ENCODE measurements at regions not wholly inside any gene's neighbourhood (a gene's known extent, or its start where the extent isn't known, plus 50 kb on each side); places are given as distances from the start of the nearest gene placed in this dataset.

- H3K4me3 Mint-ChIP-seq = no peak overlapping the region
- peak overlapping the region; percentile 59 for H3K27ac Mint-ChIP-seq
- H3K27me3 Mint-ChIP-seq (ENCODE audit: low read depth) = no peaks in the 10 kb centered on the region
- DNase-seq (ENCODE audit: low spot score in 2 of 2, unreplicated experiment in 2 of 2) = no peak
- H3K4me1 Mint-ChIP-seq = peaks cover 58% of the 10 kb centered on the region
- H3K36me3 Mint-ChIP-seq = peaks cover 13% of the 10 kb centered on the region
- TF ChIP-seq CTCF (IDR thresholded peaks at IDR 0.05; ENCODE audit: unreplicated experiment) = no peak
- peaks cover 6% of the 10 kb centered on the region for H3K9me3 Mint-ChIP-seq
These were observed 842.2 kb downstream of the USP25 start for GRCh38 chr21:16572032-16572431.

GRCh38 chr21:16573578-16573977, 843.8 kb downstream of the USP25 start:
- H3K4me3 Mint-ChIP-seq = no peak overlapping the region
- H3K9me3 Mint-ChIP-seq = peaks cover 6% of the 10 kb centered on the region
- peak overlapping the region; percentile 70 for H3K27ac Mint-ChIP-seq
- TF ChIP-seq CTCF (IDR thresholded peaks at IDR 0.05; ENCODE audit: unreplicated experiment) = no peak
- peaks cover 50% of the 10 kb centered on the region for H3K4me1 Mint-ChIP-seq
- H3K27me3 Mint-ChIP-seq (ENCODE audit: low read depth) = no peaks in the 10 kb centered on the region
- H3K36me3 Mint-ChIP-seq = peaks cover 13% of the 10 kb centered on the region
- DNase-seq (ENCODE audit: low spot score in 2 of 2, unreplicated experiment in 2 of 2) = no peak

- no peak for TF ChIP-seq CTCF (IDR thresholded peaks at IDR 0.05; ENCODE audit: unreplicated experiment)
- Mint-ChIP-seq H3K9me3 (peaks cover 6% of the 10 kb centered on the region), H3K36me3 (peaks cover 8% of the 10 kb centered on the region), H3K4me1 (peaks cover 40% of the 10 kb centered on the region), H3K27ac (peak overlapping the region; percentile 51), H3K27me3 (ENCODE audit: low read depth) (no peaks in the 10 kb centered on the region), H3K4me3 (no peak overlapping the region)
- no peak for DNase-seq (ENCODE audit: low spot score in 2 of 2, unreplicated experiment in 2 of 2)
These were observed 848.2 kb downstream of the USP25 start for GRCh38 chr21:16577975-16578374.

- Mint-ChIP-seq H3K4me3 (no peak overlapping the region), H3K27ac (peak overlapping the region; percentile 91), H3K9me3 (peaks cover 6% of the 10 kb centered on the region), H3K36me3 (peaks cover 13% of the 10 kb centered on the region), H3K27me3 (ENCODE audit: low read depth) (no peaks in the 10 kb centered on the region), H3K4me1 (peaks cover 32% of the 10 kb centered on the region)
- no peak for DNase-seq (ENCODE audit: low spot score in 2 of 2, unreplicated experiment in 2 of 2)
- no peak for TF ChIP-seq CTCF (IDR thresholded peaks at IDR 0.05; ENCODE audit: unreplicated experiment)
These were observed 849.1 kb downstream of the USP25 start for GRCh38 chr21:16578912-16579311.

GRCh38 chr21:16579538-16579937, 849.8 kb downstream of the USP25 start:
- Mint-ChIP-seq H3K27me3 (ENCODE audit: low read depth) (no peaks in the 10 kb centered on the region), H3K9me3 (peaks cover 6% of the 10 kb centered on the region), H3K4me1 (peaks cover 28% of the 10 kb centered on the region), H3K27ac (peak overlapping the region; percentile 80), H3K4me3 (peak overlapping the region; percentile 17), H3K36me3 (peaks cover 10% of the 10 kb centered on the region)
- no peak for DNase-seq (ENCODE audit: low spot score in 2 of 2, unreplicated experiment in 2 of 2)
- TF ChIP-seq CTCF (IDR thresholded peaks at IDR 0.05; ENCODE audit: unreplicated experiment) = no peak

GRCh38 chr21:16580661-16581060, 850.9 kb downstream of the USP25 start:
- H3K4me3 Mint-ChIP-seq = no peak overlapping the region
- H3K4me1 Mint-ChIP-seq = peaks cover 25% of the 10 kb centered on the region
- peaks cover 8% of the 10 kb centered on the region for H3K36me3 Mint-ChIP-seq
- H3K9me3 Mint-ChIP-seq = peaks cover 3% of the 10 kb centered on the region
- no peak for DNase-seq (ENCODE audit: low spot score in 2 of 2, unreplicated experiment in 2 of 2)
- TF ChIP-seq CTCF (IDR thresholded peaks at IDR 0.05; ENCODE audit: unreplicated experiment) = no peak
- peak overlapping the region; percentile 75 for H3K27ac Mint-ChIP-seq
- H3K27me3 Mint-ChIP-seq (ENCODE audit: low read depth) = no peaks in the 10 kb centered on the region

All from mesothelial cell of epicardium (in vitro differentiated cells).